DMS 273 (cell line): ENCODE measurements at regions not wholly inside any gene's neighbourhood (a gene's known extent, or its start where the extent isn't known, plus 50 kb on each side); places are given as distances from the start of the nearest gene placed in this dataset.

Experiments used
- DNase-seq: peaks from one replicate; lab custom pipeline; 2025; ENCODE audit not compliant: unreplicated experiment; lab: John Stamatoyannopoulos, UW

GRCh38 chr6:56378966-56379585 is 131.7 kb upstream of the COL21A1 start:
- no peak for DNase-seq

GRCh38 chr6:56378507-56378906 is 131.1 kb upstream of the COL21A1 start:
- no peak for DNase-seq

- DNase-seq: no peak
These were observed 129.9 kb upstream of the COL21A1 start for GRCh38 chr6:56377295-56377694.

GRCh38 chr6:56375806-56376205 is 128.4 kb upstream of the COL21A1 start:
- no peak for DNase-seq

GRCh38 chr6:56374841-56375369 is 127.5 kb upstream of the COL21A1 start:
- no peak for DNase-seq

GRCh38 chr6:56372406-56372995 is 125.1 kb upstream of the COL21A1 start:
- DNase-seq: no peak

- peak; percentile 21 for DNase-seq
These were observed 123.3 kb upstream of the COL21A1 start for GRCh38 chr6:56370561-56371211.

- DNase-seq: no peak
These were observed 122.8 kb upstream of the COL21A1 start for GRCh38 chr6:56370127-56370540.

GRCh38 chr6:56368491-56368890 is 121.1 kb upstream of the COL21A1 start:
- no peak for DNase-seq

- no peak for DNase-seq
These were observed 118.9 kb upstream of the COL21A1 start for GRCh38 chr6:56366141-56366852.

- DNase-seq: no peak
These were observed 117.5 kb upstream of the COL21A1 start for GRCh38 chr6:56364827-56365339.

GRCh38 chr6:56364431-56364826 is 117.0 kb upstream of the COL21A1 start:
- DNase-seq: no peak

GRCh38 chr6:56363796-56364430 is 116.5 kb upstream of the COL21A1 start:
- DNase-seq: no peak

- DNase-seq: no peak
These were observed 114.4 kb upstream of the COL21A1 start for GRCh38 chr6:56361812-56362211.

- DNase-seq: peak; percentile 86
These were observed 112.0 kb upstream of the COL21A1 start for GRCh38 chr6:56359201-56359899.

- DNase-seq: no peak
These were observed 110.4 kb upstream of the COL21A1 start for GRCh38 chr6:56357616-56358373.

- DNase-seq: peak; percentile 8
These were observed 109.0 kb upstream of the COL21A1 start for GRCh38 chr6:56356426-56356825.

- DNase-seq: no peak
These were observed 106.5 kb upstream of the COL21A1 start for GRCh38 chr6:56353860-56354259.

- DNase-seq: no peak
These were observed 103.4 kb upstream of the COL21A1 start for GRCh38 chr6:56350628-56351260.
